Hepatic stellate cell (primary cell): ENCODE measurements at regions not wholly inside any gene's neighbourhood (a gene's known extent, or its start where the extent isn't known, plus 50 kb on each side); places are given as distances from the start of the nearest gene placed in this dataset.

Experiments
- DNase-seq: peaks from one replicate; pipeline ENCODE4 v3.0.0; 2011; ENCODE audit warnings: low spot score

DNA sequence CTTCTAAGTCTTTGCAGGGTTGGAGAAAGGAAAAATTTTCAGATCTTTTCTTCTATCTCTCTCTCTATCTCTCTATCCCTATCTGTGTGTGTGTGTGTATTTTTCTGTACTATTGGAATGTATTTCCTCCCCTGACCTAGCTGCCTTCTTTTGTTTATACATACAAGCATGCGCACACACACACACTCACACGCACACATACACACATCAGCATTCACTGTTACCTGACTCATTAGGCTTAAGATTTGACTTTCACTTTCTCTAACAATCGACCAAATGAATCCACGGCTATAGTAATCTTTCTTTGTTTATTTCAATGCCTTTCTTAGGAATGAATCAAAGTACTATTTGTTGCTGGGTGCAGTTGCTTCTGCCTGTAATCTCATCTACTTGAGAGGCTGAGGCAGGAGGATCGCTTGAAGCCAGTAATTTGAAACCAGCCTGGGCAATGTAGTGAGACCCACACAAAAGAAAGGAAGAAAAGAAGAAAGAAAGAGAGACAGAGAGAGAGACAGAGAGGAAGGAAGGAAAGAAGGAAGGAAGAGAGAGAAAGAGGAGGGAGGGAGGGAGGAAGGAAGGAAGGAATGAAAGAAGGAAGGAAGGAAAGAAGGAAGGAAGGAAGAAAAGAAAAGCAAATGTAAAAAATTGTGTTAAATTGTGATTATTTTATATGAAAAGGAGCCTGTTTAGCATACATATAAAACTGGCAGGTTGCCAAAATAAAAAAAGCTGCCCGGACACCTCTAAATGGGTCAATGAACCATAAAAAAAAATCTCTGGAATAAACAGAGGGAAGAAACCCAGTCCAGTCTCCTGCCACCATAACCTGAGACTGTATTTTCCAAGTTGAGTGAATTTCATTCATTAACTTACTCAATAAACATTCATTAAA, 206.8 kb downstream of the ZNF326 start:
- DNase-seq: no peak

DNA sequence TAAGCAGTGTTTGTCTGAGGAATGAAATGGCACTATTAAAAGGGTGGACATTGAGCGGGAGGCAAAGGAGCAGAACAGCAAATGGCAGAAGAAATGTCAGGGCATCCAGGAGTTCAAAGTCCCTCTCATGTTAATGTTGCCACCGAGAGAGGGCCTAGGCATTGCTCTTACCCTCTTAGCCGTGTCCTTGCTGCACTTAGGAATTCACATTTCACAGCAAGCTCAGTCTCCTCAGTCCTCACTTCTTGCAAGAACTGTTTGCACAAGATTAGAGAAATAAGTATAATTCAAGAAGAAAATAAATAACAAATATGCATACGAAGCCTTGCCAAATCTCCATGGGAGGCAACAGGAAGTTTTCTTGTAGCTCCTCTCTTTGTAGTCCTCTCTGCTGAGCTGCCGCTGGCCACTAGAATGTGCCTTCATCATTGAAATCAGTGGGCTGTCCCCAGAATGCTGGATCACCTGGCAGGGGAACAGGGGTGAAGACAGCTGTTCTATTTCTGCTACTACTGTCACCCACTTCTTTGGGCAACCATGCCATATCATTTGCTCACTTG, 205.8 kb downstream of the ZNF326 start:
- DNase-seq: no peak

DNA sequence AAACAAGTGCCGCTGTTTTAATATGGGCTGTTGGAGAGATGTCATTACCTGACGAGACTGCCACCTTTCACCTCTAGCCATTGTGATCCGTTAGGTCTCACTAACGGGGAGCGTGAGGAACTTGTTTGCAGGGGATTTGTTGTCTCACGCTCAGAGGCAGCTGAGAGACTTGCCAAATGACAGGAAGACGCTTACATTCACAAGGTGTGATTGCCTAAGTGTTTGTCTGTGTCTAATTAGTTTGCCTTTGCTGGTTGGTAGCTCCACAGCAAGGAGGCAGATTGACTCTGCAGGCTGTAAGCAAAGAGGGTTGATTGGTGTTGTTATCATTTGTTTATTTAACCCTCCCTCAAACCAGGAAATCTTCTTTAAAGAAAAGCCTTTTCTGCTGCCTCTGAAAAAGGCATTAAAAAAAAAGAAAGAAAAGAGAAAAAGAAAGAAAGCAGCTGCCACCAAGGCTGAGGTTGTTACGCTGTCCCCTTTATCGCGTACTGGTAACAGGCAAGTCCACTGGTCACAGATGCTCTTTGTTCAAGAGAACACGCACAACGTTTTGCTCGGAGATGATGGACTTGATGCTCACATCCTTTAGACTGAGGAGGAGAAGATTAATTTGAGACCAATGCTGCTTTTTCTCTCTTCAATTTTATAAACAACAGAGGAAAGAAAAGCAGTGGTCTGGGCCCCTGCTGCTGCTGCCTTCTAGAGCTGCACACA, 203.9 kb downstream of the ZNF326 start:
- no peak for DNase-seq

DNA sequence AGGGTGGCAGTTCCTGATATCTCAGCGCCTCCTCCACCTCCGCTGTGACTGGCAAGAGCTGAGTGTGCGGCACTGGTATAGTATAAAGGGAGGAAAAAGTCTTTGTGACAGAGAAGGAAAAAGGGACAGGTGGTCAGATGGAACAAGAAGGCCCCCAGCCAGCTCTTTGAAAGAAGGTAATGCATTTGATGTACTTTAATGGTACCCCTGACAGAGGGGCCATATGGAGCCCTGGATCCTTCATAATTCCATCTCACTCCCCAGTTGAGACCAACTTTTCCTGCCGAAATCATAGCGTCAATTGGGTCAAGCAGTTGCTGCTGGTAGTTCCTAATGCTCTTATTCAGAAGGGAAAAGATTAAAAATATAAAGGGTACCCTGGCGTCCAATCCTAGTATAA, 198.2 kb downstream of the ZNF326 start:
- no peak for DNase-seq

DNA sequence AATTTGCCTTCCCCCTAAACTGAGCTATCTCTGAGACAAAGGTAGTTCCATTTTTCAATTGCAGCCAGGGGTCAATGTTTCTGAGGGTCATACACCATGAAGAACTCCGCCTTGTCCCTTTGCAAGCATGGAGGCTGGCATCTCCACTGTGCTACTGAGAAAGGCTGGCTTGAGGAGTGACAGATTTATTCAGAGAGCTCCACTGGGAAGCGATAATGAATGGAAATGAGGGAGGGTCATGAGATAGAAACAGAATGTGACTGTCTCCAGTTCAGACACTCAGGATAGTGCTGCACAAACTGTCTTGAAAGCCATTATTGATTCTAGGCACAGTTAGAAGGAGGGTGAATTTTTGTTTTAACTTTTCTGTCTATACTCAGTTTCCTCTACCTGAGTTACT, 197.5 kb downstream of the ZNF326 start:
- no peak for DNase-seq

DNA sequence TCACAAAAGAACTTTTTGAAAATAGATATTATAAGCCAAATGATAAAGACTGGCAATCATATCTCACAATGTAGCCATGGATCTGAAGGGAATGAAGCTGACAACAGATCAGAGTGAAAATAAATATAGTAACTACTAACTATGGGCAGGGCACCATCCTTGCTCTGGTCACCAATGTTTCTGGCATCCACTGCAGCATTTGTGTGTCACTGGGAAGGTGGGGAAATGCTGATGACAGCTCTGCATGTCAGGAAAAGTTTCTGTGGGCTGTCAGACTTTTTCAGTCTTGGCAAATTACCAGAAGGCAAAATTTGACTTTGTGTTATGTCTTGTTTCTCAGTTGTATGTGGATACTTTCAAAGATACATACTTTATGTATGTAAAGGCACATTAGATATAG, 195.6 kb downstream of the ZNF326 start:
- no peak for DNase-seq

DNA sequence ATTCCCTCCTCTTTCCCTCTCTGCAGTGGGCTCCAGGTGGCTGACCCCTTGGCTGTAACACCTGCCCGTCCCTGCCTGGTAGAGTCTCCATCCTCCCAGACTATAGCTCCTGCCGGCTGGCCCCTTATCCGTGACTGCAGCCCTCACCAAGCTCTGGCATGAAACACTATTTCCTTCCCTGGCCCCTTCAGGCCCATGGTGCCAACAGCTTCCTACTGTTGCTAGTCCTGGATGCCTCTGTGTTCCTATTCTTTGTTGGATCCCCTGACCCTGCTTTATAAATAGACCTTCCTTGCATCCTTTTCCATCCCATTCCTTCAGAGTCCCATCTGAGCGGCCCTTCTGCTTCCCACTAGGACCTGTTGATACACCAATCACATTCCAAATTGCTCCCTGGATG, 195.0 kb downstream of the ZNF326 start:
- no peak for DNase-seq

DNA sequence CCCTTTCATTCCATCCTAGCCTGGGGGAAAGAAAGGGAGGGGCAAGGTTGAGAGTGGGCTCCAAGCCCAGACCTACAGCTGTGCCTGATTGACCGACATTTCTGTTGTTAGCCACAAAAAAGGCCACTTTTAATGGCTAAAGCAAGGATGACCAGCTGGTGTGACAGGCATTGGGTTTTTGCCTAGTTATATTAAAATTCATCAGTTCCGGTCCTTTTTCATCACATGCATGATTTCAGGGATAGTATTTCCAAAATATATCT, 192.3 kb downstream of the ZNF326 start:
- no peak for DNase-seq

DNA sequence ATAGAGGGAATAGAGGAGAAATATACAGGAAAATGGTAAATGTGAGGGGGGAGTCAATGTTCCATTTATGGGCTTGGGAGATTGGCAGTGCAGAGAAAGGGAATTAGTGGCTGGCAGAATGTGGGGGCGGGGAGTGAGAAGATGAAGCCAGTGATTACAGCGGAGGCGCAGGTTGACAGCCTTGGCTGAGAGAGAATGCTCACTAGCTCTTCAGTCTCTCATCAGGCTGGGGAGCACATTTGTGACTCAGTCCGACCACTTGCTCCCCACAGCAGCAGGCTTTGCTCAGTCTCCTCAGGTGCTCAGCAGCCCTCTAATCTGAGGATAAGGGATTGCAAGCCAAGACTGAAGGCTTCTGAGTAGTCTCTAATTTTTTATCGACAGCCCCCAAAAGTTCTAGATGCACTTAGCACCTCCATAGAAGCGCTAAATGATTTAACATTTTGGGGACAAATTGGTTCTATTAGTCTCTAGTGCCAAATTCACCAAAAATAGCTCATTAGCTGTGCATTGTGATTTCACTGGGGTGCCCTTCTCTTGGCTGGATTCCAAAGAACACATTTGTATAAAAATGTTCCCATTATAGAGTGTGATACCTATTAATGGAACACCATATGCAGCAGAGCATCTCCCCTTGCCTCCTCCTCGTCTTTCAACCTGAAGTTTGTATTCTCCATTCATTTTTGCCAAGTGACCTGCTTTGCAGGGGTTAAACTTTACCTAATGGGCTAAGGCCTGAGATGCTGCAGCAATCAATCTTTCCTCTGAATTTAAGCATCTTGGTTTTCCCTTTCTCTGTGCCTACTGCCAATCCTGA, 191.8 kb downstream of the ZNF326 start:
- no peak for DNase-seq

DNA sequence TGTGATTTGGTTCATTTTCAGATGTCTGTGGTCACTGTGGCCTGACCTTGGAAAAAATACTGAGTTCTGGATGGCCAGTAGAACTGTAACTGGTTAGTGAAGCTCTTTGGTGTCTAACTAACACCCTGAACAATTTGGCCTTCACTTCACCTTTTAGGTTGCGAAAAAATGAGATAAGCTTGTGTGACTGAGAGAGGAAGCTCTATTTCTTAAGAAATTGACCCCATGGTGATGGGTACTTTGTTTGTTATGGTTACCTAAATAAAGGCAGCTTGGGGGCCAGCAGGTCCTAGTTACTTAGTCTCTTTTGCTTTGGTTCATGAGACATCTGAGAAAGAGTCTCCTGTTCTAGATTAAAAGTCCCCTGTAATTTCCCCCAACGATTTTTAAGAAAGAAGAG, 181.6 kb downstream of the ZNF326 start:
- DNase-seq: no peak

DNA sequence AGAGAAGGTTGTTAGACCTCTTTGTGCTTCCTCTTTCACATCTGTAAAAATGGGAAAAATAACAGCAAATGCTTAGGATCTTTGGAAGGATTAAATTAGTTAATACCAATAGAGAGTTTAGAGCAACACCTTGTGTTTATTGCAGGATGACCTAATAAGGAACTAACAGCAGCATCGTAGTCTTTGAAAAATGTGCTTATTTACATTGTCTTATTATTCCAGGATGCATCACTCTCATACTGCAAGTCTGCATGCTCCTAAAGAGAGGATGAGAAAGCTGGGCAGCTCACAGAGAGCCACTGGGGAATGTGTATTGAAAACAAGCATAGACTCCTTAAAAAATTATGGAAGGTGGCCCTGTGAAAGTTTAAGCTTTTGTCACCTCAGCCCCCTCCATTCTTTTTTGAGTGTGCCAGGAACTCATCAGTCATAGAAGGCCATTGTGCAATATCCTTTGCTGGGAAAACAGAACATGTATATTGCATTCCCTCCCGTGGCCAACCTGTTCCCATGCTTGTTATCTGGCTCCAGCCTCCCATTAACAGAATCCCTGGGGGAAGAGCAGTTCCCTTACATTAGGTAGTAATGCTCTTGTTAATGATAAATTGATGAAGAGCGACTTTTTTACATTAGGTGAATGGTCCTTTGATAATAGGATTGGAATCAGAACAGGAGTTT, 180.7 kb downstream of the ZNF326 start:
- no peak for DNase-seq

DNA sequence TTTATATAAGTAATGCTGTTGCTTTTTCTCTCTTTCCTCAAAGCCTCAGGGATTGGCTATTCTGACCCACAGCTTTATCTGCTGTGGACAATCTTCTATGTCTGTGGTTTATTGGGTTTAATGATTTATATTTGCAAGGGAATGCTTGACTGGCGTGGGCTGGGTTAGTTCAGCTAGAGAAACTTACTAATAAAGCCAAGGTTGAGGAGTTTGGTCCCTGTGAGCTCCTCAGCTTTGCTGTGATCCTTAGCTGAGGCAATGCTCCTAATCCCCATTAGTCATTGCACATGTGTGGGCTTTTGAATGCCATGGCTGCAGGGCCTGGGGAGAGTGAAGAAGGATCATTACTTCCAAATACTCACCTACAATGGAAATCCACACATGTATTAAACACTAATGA, 179.3 kb downstream of the ZNF326 start:
- DNase-seq: no peak

DNA sequence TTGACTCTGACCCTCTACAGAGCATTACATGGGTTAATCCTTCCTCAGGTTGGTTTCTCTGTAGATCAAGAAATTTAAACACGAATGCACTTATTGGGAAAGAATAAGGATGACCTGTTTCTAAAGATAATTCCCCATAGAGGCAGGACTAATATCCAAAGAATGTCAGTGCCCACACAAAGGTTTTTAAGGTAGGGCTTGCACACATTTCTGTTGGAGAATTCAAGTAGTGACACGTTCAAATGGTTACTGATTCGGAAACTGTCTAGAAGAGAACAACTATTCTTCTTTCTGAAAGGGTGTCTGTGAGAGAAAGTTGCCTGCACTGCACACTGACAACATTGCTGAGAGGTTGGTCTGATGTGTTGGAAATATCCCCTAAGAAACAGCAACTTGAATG, 167.3 kb downstream of the ZNF326 start:
- DNase-seq: no peak

DNA sequence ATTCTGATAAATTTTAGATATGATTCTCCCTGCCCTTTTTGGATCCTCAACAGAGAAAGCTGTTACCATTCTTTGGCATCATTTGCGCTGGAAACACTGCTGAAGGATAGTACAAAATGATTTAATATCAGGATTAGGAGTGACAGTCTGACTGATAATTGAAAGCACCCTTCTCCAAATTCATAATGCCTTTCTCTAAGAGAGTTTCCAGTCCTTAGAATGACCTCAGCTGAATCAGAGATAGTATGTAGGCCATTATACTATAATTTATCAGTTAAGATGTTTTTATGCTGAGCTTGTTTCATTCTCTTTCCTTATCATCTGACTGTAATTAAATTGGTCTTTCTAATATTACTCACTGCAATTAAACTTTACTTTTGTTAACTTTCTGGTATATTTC, 166.7 kb downstream of the ZNF326 start:
- no peak for DNase-seq

DNA sequence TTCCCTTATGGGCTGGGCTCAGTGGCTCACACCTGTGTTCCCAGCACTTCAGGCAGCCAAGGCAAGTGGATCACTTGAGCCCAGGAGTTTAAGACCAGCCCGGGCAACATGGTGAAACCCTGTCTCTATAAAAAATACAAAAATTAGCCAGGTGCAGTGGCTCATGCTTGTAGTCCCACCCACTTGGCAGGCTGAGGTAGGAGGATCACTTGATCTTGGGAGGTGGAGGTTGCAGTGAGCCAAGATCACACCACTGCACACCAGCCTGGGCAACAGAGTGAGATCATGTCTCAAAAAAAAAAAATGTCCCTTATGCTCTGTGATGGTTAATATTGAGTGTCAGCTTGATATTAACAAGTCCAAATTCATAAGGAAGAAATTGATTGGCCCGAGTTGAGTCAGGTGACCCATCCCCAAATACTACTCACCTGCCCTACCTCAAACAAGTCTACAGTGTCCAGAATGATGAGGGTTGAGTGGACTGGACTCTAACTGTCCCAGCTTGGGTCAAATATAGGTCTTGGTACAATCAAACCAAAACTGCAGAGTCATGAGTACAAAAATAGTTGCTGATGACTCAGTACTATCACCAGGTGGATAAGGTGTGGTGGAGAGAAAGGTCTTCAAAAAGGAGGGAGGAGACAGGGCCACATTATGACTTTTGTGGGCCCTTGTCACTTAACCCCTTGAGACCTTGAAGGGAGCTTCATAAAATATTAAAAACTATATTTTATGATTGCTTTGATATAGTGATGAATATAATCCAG, 161.0 kb downstream of the ZNF326 start:
- DNase-seq: no peak

DNA sequence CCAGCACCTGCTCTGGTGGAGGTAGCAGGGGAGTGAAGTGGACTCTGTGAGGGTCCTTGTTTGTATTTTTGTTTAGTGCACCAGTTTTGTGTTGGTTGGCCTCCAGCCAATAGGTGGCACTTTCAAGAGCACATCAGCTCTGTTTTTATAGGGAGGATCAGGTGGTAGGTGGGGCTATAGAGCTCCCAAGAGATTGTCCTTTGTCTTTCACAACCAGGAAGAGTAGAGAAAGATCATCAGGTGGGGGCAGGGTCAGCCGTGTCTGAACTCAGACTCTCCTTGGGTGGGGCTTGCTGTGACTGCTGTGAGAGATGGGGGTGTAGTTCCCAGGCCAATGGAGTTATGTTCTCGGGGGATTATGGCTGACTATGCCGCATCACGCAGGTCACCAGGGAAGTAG, 159.8 kb downstream of the ZNF326 start:
- no peak for DNase-seq

DNA sequence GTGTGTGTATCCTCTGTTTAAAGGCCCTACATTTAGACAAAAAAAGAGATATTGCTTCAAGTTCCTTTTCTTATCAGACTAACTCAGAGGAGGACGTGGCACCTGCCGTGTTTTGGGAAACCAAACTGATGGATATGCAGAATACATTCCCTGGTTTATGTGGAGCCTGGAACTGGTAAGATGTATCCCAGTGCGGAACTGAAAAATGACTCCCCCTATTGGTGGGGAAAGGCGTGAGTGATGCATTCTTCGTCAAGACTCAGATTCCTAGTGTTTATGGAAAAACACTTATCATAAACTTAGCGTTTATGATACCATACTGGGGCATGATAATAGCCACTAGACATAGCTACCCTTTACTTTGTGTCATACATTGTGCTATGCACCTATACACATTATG, 154.2 kb downstream of the ZNF326 start:
- DNase-seq: no peak

DNA sequence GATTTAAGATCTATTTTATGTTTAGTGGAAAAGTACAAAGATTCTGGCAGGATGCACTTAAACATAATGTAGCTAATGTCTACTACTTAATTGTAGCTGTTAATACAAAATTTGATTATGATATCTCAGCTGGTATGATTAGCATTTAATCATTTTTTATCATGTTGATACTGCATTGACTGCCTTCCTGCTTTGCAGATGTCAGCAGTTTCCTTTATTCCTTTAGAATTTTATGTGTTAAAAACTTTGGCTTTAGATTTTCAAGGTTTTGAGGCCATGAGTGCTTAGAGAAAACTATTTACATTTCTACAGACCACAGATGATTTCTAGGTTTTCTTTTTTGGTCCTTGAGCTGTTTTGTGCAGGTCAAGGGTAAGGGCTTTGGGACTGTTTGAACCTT, 152.2 kb downstream of the ZNF326 start:
- no peak for DNase-seq

DNA sequence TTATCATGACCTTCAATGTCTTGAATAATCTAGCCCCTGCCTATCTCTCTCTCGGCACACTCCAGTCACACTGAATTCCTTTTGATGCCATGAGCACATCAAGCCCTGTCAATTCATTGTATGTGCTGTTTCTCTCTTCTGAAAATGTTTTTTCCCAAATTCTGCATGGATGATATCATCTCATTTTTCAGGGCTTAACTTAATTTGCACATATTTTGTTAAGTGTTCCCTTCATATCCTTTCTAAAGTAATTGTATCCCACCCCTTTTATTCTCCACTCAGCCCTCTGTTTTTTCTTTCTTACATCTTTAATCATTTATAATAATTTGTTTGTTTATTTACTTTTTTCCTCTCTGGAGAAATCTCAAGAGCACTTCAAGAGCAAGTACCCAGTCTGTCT, 149.9 kb downstream of the ZNF326 start:
- no peak for DNase-seq

DNA sequence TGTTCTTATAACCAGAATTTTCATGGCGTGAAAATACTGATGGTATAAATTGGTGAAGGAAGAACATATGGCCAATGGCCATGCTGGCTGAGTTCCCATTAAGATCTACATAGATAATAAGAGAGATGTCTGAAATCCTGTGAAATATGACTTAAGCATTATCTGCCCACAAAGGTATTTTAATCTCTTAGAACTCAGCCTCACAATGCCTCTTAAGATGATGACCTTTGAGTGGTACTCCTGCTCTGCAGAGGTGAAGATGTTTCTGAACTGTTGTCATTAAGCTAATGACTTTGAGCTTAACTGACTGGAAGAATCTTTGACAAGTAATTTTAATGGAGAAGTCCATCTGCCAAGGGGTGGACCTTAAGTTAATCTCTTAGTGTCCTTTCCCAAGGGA, 148.7 kb downstream of the ZNF326 start:
- no peak for DNase-seq

DNA sequence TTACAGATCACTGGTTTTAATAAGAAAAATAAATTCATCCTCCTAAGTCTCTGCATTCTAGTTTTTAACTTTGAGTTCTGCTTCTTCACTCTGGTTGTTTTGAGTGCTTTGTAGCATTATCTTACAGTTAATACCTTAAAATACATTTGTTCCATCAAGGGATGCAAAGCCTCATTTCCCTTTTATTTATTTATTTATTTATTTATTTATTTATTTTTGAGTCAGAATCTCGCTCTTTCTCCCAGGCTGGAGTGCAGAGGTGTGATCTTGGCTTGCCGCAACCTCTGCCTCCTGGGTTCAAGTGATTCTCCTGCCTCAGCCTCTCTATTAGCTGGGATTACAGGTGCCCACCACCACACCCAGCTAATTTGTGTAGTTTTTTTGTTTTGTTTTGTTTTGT, 147.8 kb downstream of the ZNF326 start:
- no peak for DNase-seq
